ENCODE measurements at regions not wholly inside any gene's neighbourhood (a gene's known extent, or its start where the extent isn't known, plus 50 kb on each side); places are given as distances from the start of the nearest gene placed in this dataset.

- no peak for TF ChIP-seq CTCF (IDR thresholded peaks at IDR 0.05)
- no peak for TF ChIP-seq POLR2AphosphoS5 (IDR thresholded peaks at IDR 0.05)
Measured at GRCh38 chr11:19422276-19422675, 181.5 kb upstream of the E2F8 start.

All from prostate gland (tissue), 2 donors.